ENCODE measurements at regions not wholly inside any gene's neighbourhood (a gene's known extent, or its start where the extent isn't known, plus 50 kb on each side); places are given as distances from the start of the nearest gene placed in this dataset.

DNA sequence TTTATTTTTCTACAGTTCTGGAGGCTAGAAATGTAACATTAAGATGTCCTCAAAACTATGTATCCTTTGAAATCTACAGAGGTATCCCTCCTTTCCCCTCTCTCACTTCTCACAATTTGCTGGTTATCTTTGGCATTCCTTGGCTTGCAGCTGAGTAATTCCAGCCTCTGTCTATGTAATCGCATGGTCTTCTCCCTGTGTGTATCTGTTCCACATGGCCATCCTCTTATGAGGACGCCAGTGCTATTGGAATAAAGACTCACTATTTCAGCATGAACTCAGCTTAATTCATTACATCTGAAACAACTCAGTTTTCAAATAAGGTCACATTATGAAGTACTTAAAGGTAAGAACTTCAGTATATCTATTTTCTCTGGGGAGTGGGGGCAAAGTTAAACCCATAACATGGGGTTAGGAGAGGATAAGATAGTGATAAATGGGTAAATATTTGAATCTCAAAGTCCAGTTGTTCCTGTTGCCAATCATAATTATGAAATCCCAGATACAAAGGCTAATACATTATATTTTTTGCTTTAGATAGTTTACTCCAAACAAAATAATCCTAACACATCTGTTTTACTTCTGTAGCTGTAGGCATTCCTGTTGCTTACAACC is 1290.8 kb downstream of the NCAM2 start (continued):
- TF ChIP-seq CREM (IDR thresholded peaks at IDR 0.05; ENCODE audit: low read depth) (no peak), NR2C2 (IDR thresholded peaks at IDR 0.05; ENCODE audit: borderline replicate concordance, control insufficient read depth, insufficient read length, low read depth) (no peak), ETV6 (conservative IDR thresholded peaks at IDR 0.05 in 1 of 2, IDR thresholded peaks at IDR 0.05 in 1 of 2; ENCODE audit: borderline replicate concordance in 1 of 2, low read depth in 1 of 2) (no peak)
- TF ChIP-seq, protein P1, sequence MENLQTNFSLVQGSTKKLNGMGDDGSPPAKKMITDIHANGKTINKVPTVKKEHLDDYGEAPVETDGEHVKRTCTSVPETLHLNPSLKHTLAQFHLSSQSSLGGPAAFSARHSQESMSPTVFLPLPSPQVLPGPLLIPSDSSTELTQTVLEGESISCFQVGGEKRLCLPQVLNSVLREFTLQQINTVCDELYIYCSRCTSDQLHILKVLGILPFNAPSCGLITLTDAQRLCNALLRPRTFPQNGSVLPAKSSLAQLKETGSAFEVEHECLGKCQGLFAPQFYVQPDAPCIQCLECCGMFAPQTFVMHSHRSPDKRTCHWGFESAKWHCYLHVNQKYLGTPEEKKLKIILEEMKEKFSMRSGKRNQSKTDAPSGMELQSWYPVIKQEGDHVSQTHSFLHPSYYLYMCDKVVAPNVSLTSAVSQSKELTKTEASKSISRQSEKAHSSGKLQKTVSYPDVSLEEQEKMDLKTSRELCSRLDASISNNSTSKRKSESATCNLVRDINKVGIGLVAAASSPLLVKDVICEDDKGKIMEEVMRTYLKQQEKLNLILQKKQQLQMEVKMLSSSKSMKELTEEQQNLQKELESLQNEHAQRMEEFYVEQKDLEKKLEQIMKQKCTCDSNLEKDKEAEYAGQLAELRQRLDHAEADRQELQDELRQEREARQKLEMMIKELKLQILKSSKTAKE (IDR thresholded peaks at IDR 0.05; ENCODE audit: low read depth, poor library complexity, severe bottlenecking), result no peak

DNA sequence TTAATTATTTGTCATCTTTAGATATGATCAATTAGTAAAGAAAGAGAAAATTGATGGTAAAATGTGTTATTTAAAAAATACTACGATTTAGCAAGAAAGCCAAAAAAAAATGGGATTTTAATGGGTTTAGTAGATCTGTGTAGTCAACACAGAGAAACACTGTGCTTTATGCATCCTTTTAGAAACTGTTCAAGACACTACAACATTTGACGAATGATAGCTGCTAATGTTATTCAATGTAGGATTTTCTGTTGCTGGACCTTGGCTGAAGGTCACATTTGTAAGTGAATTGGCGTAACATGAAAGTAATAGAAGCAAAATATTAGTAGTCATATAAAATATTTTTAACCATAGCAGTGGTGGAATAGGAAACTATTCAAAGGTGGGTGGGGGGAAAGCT is 1293.9 kb downstream of the NCAM2 start:
- no peak for ATAC-seq

More for the DNA sequence above, 1293.9 kb downstream of the NCAM2 start:
- TF ChIP-seq TCF3 (IDR thresholded peaks at IDR 0.05; ENCODE audit: borderline replicate concordance, insufficient read depth, low read depth, low read length), result no peak
- TF ChIP-seq MXI1 (IDR thresholded peaks at IDR 0.05; ENCODE audit: low read depth, low read length), result no peak
- no peak for TF ChIP-seq FOXM1 (IDR thresholded peaks at IDR 0.05; ENCODE audit: low read depth, low read length)
- no peak for TF ChIP-seq MTA2 (IDR thresholded peaks at IDR 0.05; ENCODE audit: low read depth)
- no peak for TF ChIP-seq HDGF (IDR thresholded peaks at IDR 0.05)
- TF ChIP-seq ATF7 (IDR thresholded peaks at IDR 0.05; ENCODE audit: low read depth), result no peak
- TF ChIP-seq CREB1 (IDR thresholded peaks at IDR 0.05; ENCODE audit: low read depth), result no peak
- TF ChIP-seq MEF2A (IDR thresholded peaks at IDR 0.05; ENCODE audit: insufficient read depth, low read depth, low read length), result no peak
- TF ChIP-seq BHLHE40 (IDR thresholded peaks at IDR 0.05; ENCODE audit: borderline replicate concordance in 1 of 2, low read depth in 2 of 2, low read length in 1 of 2), result no peak
- Histone ChIP-seq H2AFZ (ENCODE audit: control insufficient read depth, low read depth, low read length) (no peak overlapping the region), H3K9me3 (replicated peaks; ENCODE audit: control insufficient read depth, insufficient read depth, low read length) (no peaks in the 10 kb centered on the region; the same call in 2 of the 3 replicates), H3K4me2 (ENCODE audit: control insufficient read depth, insufficient read depth) (no peak overlapping the region), H3K36me3 (ENCODE audit: control insufficient read depth in 2 of 2, insufficient read depth in 2 of 2, low read length in 1 of 2) (no peaks in the 10 kb centered on the region), H3K27me3 (replicated peaks in 1 of 2; ENCODE audit: control insufficient read depth in 2 of 2, insufficient read depth in 2 of 2, low read length in 1 of 2) (no peaks in the 10 kb centered on the region), H3K79me2 (ENCODE audit: control insufficient read depth, insufficient read depth, low read length) (no peaks in the 10 kb centered on the region), H3K4me3 (no peak overlapping the region), H3K4me1 (ENCODE audit: control insufficient read depth, insufficient read depth, low read length) (no peaks in the 10 kb centered on the region), H4K20me1 (ENCODE audit: control insufficient read depth, insufficient read depth) (no peaks in the 10 kb centered on the region), H3K9ac (ENCODE audit: control insufficient read depth, insufficient read depth, low read length) (no peak overlapping the region), H3K27ac (ENCODE audit: control insufficient read depth, insufficient read depth) (no peak overlapping the region)
- WGBS (ENCODE audit: insufficient coverage, insufficient replicate concordance, low lambda C conversion rate, missing lambda C conversion rate), result 17% methylated on average over 3 of the region's 3 CpGs
- ChIA-PET SMC1A (ENCODE audit: uncharacterized antibody, unreplicated experiment) (no interaction called here), RAD21 (ENCODE audit: unreplicated experiment) (no interaction called here), POLR2A (no interaction called here), CTCF (no interaction called here)
- FAIRE-seq (no peak), DNase-seq (ENCODE audit: low read depth, low spot score) (no peak)
- in situ Hi-C loops (cut with MboI), result no loop called here
- no TSS peak for BruUV-seq (replicated peaks)
- intact Hi-C loops (cut with micrococcal nuclease; ENCODE audit: unreplicated experiment), result no loop called here
